ENCODE measurements at regions not wholly inside any gene's neighbourhood (a gene's known extent, or its start where the extent isn't known, plus 50 kb on each side); places are given as distances from the start of the nearest gene placed in this dataset.

- TF ChIP-seq CTCF (IDR thresholded peaks at IDR 0.05) (no peak), POLR2A (IDR thresholded peaks at IDR 0.05) (no peak)
- Histone ChIP-seq H3K36me3 (no peaks in the 10 kb centered on the region), H3K9me3 (no peaks in the 10 kb centered on the region), H3K4me3 (replicated peaks in 1 of 3) (peak overlapping the region in 1 of 3 donors; percentile 10), H3K27ac (peak overlapping the region in 2 of 3 donors; percentile 25 to 38), H3K27me3 (no peaks in the 10 kb centered on the region), H3K4me1 (peaks cover 0 to 15% of the 10 kb centered on the region in 2 donors)
- WGBS, 2 donors: 3 to 5% methylated on average over 10 of the region's 10 CpGs
- intact Hi-C loops (cut with DNase I): no loop called here
- DNase-seq: peak; percentile 25 to 48
These were observed 939.7 kb downstream of the NR2F1-AS1 start for GRCh38 chr5:92641031-92641962.

- WGBS, 2 donors: 92 to 93% methylated on average over 3 of the region's 3 CpGs
- peaks cover 0 to 15% of the 10 kb centered on the region in 2 donors for H3K4me1 ChIP-seq
- no peaks in the 10 kb centered on the region for H3K27me3 ChIP-seq
- H3K9me3 ChIP-seq: no peaks in the 10 kb centered on the region
- H3K27ac ChIP-seq: no peak overlapping the region
- no peak for DNase-seq
- no peak for TF ChIP-seq CTCF (IDR thresholded peaks at IDR 0.05)
- no peak for TF ChIP-seq POLR2A (IDR thresholded peaks at IDR 0.05)
- no peaks in the 10 kb centered on the region for H3K36me3 ChIP-seq
- H3K4me3 ChIP-seq (replicated peaks in 1 of 3): no peak overlapping the region
- intact Hi-C loops (cut with DNase I): no loop called here
These were observed 940.7 kb downstream of the NR2F1-AS1 start for GRCh38 chr5:92640340-92640739.

GRCh38 chr5:92637960-92638359 is 943.1 kb downstream of the NR2F1-AS1 start:
- H3K4me3 ChIP-seq (replicated peaks in 1 of 3): no peak overlapping the region
- intact Hi-C loops (cut with DNase I): no loop called here
- no peaks in the 10 kb centered on the region for H3K27me3 ChIP-seq
- DNase-seq: no peak
- WGBS, 2 donors: 87 to 92% methylated on average over 4 of the region's 4 CpGs
- no peak overlapping the region for H3K27ac ChIP-seq
- TF ChIP-seq CTCF (IDR thresholded peaks at IDR 0.05) (no peak), POLR2A (IDR thresholded peaks at IDR 0.05) (no peak)
- peaks cover 0 to 15% of the 10 kb centered on the region in 2 donors for H3K4me1 ChIP-seq
- no peaks in the 10 kb centered on the region for H3K9me3 ChIP-seq
- no peaks in the 10 kb centered on the region for H3K36me3 ChIP-seq

- peaks cover 0 to 13% of the 10 kb centered on the region in 2 donors for H3K4me1 ChIP-seq
- H3K27ac ChIP-seq: no peak overlapping the region
- TF ChIP-seq CTCF (IDR thresholded peaks at IDR 0.05): no peak
- TF ChIP-seq POLR2A (IDR thresholded peaks at IDR 0.05): no peak
- no peaks in the 10 kb centered on the region for H3K9me3 ChIP-seq
- 90 to 91% methylated on average over 2 of the region's 2 CpGs for WGBS, 2 donors
- H3K27me3 ChIP-seq: no peaks in the 10 kb centered on the region
- H3K36me3 ChIP-seq: no peaks in the 10 kb centered on the region
- intact Hi-C loops (cut with DNase I): no loop called here
- no peak for DNase-seq
- no peak overlapping the region for H3K4me3 ChIP-seq (replicated peaks in 1 of 3)
These were observed 943.8 kb downstream of the NR2F1-AS1 start for GRCh38 chr5:92637247-92637646.

- no peak overlapping the region for H3K27ac ChIP-seq
- no peak for TF ChIP-seq POLR2A (IDR thresholded peaks at IDR 0.05)
- no peak for TF ChIP-seq CTCF (IDR thresholded peaks at IDR 0.05)
- DNase-seq: no peak
- H3K4me3 ChIP-seq (replicated peaks in 1 of 3): no peak overlapping the region
- intact Hi-C loops (cut with DNase I): no loop called here
- H3K36me3 ChIP-seq: no peaks in the 10 kb centered on the region
- no peaks in the 10 kb centered on the region for H3K4me1 ChIP-seq
- 95 to 96% methylated on average over 11 of the region's 11 CpGs for WGBS, 2 donors
- H3K9me3 ChIP-seq: no peaks in the 10 kb centered on the region
- no peaks in the 10 kb centered on the region for H3K27me3 ChIP-seq
These were observed 946.0 kb downstream of the NR2F1-AS1 start for GRCh38 chr5:92635001-92635461.

All from thyroid gland (tissue), 4 donors.